ENCODE measurements at regions not wholly inside any gene's neighbourhood (a gene's known extent, or its start where the extent isn't known, plus 50 kb on each side); places are given as distances from the start of the nearest gene placed in this dataset.

GRCh38 chr5:178808886-178809285 is 50.9 kb upstream of the ZNF354B start:
- no peak for DNase-seq

GRCh38 chr5:178801021-178801420 is 58.7 kb upstream of the ZNF354B start:
- no peak for DNase-seq

- DNase-seq, result no peak
These were observed 62.0 kb upstream of the ZNF354B start for GRCh38 chr5:178797546-178798440.

GRCh38 chr5:178797101-178797521 is 62.6 kb upstream of the ZNF354B start:
- DNase-seq, result no peak

- no peak for DNase-seq
These were observed 63.4 kb upstream of the ZNF354B start for GRCh38 chr5:178796165-178796945.

DNA sequence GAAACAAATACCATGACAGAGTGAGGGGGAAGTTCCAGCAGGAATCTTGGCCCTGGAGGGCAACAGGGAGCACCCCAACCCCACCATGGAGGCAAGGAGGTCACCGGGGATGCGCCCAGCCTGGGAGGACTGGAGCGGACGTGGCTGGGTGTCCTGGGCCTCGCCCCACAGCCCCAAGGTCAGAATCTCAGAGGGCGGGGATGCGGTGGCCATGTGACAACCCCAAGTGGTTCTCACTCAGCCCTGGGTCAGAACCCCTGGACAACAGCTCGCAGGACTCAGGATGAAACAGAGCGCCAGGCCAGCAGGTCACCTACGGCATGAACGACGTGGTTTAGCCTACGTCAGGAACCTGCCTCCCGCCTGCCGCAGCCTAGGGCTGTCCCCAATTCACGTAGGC is 64.0 kb upstream of the ZNF354A start:
- no peak for DNase-seq

DNA sequence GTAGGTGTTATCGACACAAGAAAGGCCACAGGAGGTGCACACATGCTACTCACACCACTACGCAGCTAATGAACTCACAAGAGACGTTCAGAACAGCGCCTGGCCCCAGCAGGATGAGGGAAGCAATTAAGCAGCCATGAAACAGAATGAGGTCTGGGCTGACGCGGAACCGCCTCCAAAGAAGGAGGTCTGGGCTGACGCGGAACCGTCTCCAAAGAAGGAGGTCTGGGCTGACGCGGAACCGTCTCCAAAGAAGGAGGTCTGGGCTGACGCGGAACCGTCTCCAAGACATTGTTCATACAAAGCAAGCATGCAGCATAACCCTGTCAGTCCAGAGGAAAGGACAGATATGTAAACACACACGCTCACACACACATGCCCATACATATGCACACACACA is 63.2 kb upstream of the ZNF354A start:
- DNase-seq, result no peak

GRCh38 chr5:178793151-178793550 is 62.7 kb upstream of the ZNF354A start:
- no peak for DNase-seq

DNA sequence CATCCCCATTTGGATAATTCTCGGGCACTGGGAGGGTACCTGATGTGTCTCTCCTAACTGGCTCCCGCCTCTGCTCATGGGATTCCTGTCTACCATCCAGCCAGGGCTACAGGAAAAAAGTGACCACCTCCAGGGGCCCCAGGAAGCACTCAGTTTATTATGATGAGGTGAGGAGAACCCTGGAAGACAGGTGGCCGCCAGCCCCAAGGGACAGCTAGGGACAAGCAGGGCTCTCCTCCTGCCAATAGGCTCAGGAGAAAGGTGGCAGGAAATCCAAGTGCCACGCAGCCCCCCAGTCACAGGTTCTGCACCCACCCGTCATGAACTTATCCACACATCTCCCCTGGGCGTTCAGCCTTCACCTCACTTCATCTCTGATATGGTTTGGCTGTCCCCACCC is 61.5 kb upstream of the ZNF354A start:
- DNase-seq, result no peak

- no peak for DNase-seq
These were observed 59.9 kb upstream of the ZNF354A start for GRCh38 chr5:178790371-178790770.

- no peak for DNase-seq
These were observed 58.1 kb upstream of the ZNF354A start for GRCh38 chr5:178788381-178789085.

- DNase-seq, result no peak
These were observed 57.4 kb upstream of the ZNF354A start for GRCh38 chr5:178787889-178788288.

DNA sequence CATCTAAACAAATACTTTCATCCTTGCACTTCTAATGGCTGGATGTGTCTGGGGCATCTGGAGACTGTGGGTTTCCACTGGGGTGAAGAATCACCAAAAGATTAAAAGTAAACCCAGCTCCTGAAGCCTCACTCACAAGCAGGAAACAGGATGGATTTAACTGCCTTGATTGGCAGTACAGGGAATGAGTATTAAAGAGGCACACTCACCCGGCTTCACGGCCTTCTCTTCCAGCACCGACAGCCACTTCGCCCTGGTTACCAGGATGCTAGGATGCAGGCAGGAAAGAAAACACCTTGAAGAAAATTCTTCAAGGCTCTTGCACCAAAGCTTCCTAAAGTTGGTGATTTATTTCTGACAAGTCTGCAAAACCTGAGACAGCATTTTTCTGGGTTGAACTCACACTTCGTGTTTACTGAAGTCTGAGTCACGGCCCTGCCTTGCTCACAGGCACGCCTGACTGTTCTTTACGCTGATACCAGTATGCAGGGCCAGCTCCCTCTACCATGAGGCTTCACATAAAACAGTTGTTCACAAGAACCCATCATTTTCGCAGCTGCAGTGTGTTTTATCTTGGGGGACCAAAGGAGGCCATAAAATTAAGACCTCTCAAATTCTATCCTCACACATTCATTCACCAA is 56.5 kb upstream of the ZNF354A start:
- peak; percentile 47 for DNase-seq

DNA sequence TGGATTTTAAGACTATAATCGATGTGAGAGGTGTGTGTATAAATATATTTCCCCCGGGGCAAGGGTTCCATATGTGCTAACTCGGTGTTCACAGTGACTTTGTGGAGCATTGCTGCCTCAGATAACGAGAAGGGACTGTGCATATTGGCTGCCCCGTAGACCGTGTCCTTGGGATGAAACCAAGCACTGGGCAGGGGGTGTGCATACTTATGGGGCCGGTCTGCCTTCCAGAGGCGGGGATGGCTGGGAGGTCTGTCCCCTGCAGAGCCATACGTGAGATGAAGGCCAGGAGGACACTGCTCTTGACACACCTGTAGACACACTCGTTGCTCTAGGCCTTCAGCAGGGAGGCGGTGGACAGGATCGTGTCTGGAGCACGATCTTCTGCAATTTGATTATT is 56.0 kb upstream of the ZNF354A start:
- no peak for DNase-seq

- peak; percentile 5 for DNase-seq
These were observed 55.5 kb upstream of the ZNF354A start for GRCh38 chr5:178785999-178786398.

GRCh38 chr5:178784391-178784790 is 53.9 kb upstream of the ZNF354A start:
- DNase-seq, result no peak

- no peak for DNase-seq
These were observed 51.5 kb upstream of the ZNF354A start for GRCh38 chr5:178781936-178782335.

DNA sequence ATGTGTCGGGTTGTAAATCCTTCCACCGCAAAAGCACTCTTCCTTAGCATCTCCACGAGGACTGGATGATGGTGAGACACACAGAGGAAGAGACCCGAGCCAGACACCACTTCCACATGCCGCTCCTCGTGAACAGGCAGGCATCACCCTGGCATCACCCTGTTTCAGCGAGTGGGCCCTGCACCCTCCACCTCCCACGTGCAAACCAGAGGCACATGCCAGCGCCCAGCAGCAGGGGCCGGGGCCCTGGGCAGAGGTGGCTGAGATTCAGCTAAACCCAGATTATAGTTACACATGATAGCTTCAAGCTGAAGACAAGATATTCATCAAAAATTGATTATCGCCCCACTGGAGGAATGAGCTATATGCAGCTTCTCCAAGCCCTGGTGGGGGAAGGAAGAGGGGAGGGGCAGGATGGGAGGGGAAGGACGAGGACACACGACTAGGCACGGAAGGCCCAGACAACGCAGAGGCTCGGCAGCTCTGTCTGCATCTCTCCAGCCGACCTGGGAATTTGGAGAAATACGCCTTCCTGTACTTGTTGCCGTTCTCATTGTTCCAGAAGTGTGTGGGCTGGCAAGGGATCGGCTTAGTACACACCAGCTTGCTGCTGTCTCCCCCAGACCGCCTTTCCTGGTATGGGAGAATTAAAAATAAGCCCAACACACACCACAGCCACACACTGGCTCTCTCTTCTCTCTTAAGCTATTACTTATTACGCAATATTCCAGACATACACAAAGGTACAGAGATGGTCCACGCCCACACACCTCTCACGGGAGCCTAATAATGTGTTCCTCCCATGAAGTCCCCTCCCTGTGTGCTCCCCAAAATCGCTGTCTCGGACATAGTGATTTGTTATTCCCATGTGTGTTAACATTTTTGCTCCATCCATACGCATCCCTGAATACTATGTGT is 50.4 kb upstream of the ZNF354A start:
- DNase-seq, result no peak

Data from fibroblast of skin of abdomen (primary cell).